ENCODE measurements at regions not wholly inside any gene's neighbourhood (a gene's known extent, or its start where the extent isn't known, plus 50 kb on each side); places are given as distances from the start of the nearest gene placed in this dataset.

DNA sequence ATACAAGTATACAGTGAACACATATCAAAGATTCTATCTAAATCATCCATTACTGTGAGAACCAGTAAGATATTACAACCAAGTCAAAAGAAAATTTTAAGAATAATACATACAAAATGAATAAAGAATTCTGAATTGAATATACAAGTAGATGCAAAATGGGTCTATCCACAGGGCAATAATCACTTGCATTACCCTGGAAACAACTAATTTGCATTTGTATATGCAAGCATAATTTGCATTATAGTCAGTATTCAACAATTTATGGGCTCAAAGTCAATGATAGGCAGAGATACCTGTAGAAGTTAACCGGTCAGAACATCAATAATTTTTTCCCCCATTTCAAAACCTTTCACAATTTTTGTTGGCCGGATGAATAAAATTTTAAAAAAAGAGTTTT is 512.2 kb upstream of the ALCAM start:
- Histone ChIP-seq H3K79me1 (ENCODE audit: low read depth, low read length) (no peaks in the 10 kb centered on the region), H4K5ac (ENCODE audit: insufficient read length, low read depth, low read length) (no peak overlapping the region), H4K91ac (replicated peaks; ENCODE audit: insufficient read length, low read length) (no peak overlapping the region), H3K14ac (ENCODE audit: insufficient read length) (no peak overlapping the region), H2BK12ac (ENCODE audit: low read depth, low read length) (no peak overlapping the region), H2BK120ac (replicated peaks; ENCODE audit: low read depth, low read length) (no peak overlapping the region), H3K23ac (ENCODE audit: insufficient read length) (no peak overlapping the region), H3K79me2 (ENCODE audit: control insufficient read depth in 1 of 2, insufficient read depth in 2 of 2, low read length in 2 of 2) (no peaks in the 10 kb centered on the region), H3K9me3 (ENCODE audit: insufficient read depth in 2 of 2, low read depth in 1 of 2, low read length in 1 of 2) (no peaks in the 10 kb centered on the region; a peak in 1 of 4 replicates), H2BK20ac (ENCODE audit: low read length) (no peak overlapping the region), H2AFZ (ENCODE audit: low read length) (no peak overlapping the region), H3K27ac (ENCODE audit: low read depth, low read length) (no peak overlapping the region), H3K4me3 (ENCODE audit: extremely low read depth in 1 of 4, insufficient read depth in 2 of 4, low read depth in 3 of 4, low read length in 4 of 4) (no peak overlapping the region), H3K4me1 (replicated peaks in 1 of 4; ENCODE audit: control insufficient read depth in 3 of 4, insufficient read depth in 4 of 4, low read length in 3 of 4) (peaks cover 0 to 12% (median 2%) of the 10 kb centered on the region in 4 experiments; a peak in 3 of 7 replicates), H3K4ac (replicated peaks; ENCODE audit: insufficient read length, low read depth, low read length) (no peak overlapping the region), H3K56ac (replicated peaks; ENCODE audit: insufficient read length, low read depth, low read length) (no peak overlapping the region), H4K8ac (ENCODE audit: extremely low read depth, insufficient read depth, low read length) (no peak overlapping the region), H3K9ac (replicated peaks in 1 of 4; ENCODE audit: extremely low read depth in 1 of 4, low read depth in 3 of 4, low read length in 3 of 4) (no peak overlapping the region), H3K4me2 (ENCODE audit: insufficient read depth in 1 of 2, low read depth in 2 of 2, low read length in 2 of 2) (peak overlapping the region in 1 of 2 experiments; percentile 32; a peak in 1 of 4 replicates), H3K27me3 (replicated peaks in 1 of 4; ENCODE audit: control insufficient read depth in 3 of 4, extremely low read depth in 1 of 4, insufficient read depth in 3 of 4, low read length in 3 of 4) (no peaks in the 10 kb centered on the region), H2AK5ac (ENCODE audit: low read depth, low read length) (no peak overlapping the region), H4K20me1 (replicated peaks in 1 of 2; ENCODE audit: control insufficient read depth in 1 of 2, insufficient read depth in 2 of 2, low read length in 2 of 2) (no peaks in the 10 kb centered on the region), H3K36me3 (ENCODE audit: control insufficient read depth in 2 of 4, insufficient read depth in 4 of 4, low read length in 3 of 4) (no peaks in the 10 kb centered on the region), H2BK15ac (ENCODE audit: low read length) (no peak overlapping the region), H3K18ac (ENCODE audit: extremely low read depth, low read length) (no peak overlapping the region), H3K23me2 (ENCODE audit: low read depth, low read length) (no peaks in the 10 kb centered on the region), H2BK5ac (ENCODE audit: low read depth, low read length) (no peak overlapping the region)
- 54% methylated on average over 2 of the region's 2 CpGs; no CpG with 5 or more reads in 1 of the 2 experiments for WGBS, 2 experiments (ENCODE audit: extremely low coverage in 1 of 2, insufficient coverage in 1 of 2, insufficient read length in 1 of 2, insufficient replicate concordance in 2 of 2, low coverage in 1 of 2, low lambda C conversion rate in 2 of 2, missing lambda C conversion rate in 1 of 2)
- FAIRE-seq (no peak), DNase-seq (ENCODE audit: low read depth in 1 of 2, low spot score in 2 of 2) (no peak)
- CTCF ChIA-PET (ENCODE audit: partially characterized antibody) = no interaction called here
- POLR2A ChIA-PET (ENCODE audit: partially characterized antibody) = no interaction called here
- TF ChIP-seq EZH2 (IDR thresholded peaks at IDR 0.05; ENCODE audit: low read depth, low read length, severe bottlenecking) (no peak), RBBP5 (IDR thresholded peaks at IDR 0.05; ENCODE audit: borderline replicate concordance, low read depth, low read length) (no peak), TAF7 (optimal IDR thresholded peaks at IDR 0.05; ENCODE audit: borderline replicate concordance, low read depth, low read length) (no peak), NRF1 (IDR thresholded peaks at IDR 0.05; ENCODE audit: low read depth, low read length) (no peak), KDM4A (IDR thresholded peaks at IDR 0.05; ENCODE audit: low read depth, low read length, severe bottlenecking) (no peak), RNF2 (IDR thresholded peaks at IDR 0.05; ENCODE audit: borderline replicate concordance, low read depth, low read length, missing control alignments, poor library complexity, severe bottlenecking) (no peak), KDM1A (IDR thresholded peaks at IDR 0.05; ENCODE audit: borderline replicate concordance, low read length) (no peak), EP300 (IDR thresholded peaks at IDR 0.05; ENCODE audit: borderline replicate concordance in 1 of 2, low read depth in 2 of 2, low read length in 2 of 2) (no peak)
